AG10803 (cell line): ENCODE measurements at regions not wholly inside any gene's neighbourhood (a gene's known extent, or its start where the extent isn't known, plus 50 kb on each side); places are given as distances from the start of the nearest gene placed in this dataset.

Source experiments
- DNase-seq: peaks from one replicate; pipeline ENCODE4 v3.0.0; 2010; ENCODE audit warnings: low read depth
- H3K4me3 ChIP-seq: 2 replicates; pipeline ENCODE4 v1.5.1; 2011; ENCODE audit warnings: mild to moderate bottlenecking, low read length, control low read depth
- CTCF ChIP-seq: conservative IDR thresholded peaks from 2 replicates; pipeline ENCODE4 v1.5.1; 2011; ENCODE audit warnings: mild to moderate bottlenecking, low read length, control low read depth, inconsistent platforms

- H3K4me3 ChIP-seq, result no peak overlapping the region
- no peak for DNase-seq
- TF ChIP-seq CTCF, result no peak
These were observed 100.1 kb downstream of the MAB21L3 start for GRCh38 chr1:116211294-116211693.

- TF ChIP-seq CTCF, result no peak
- DNase-seq, result no peak
- H3K4me3 ChIP-seq, result no peak overlapping the region
These were observed 107.7 kb downstream of the MAB21L3 start for GRCh38 chr1:116218922-116219321.

- no peak for TF ChIP-seq CTCF
- no peak overlapping the region for H3K4me3 ChIP-seq
- DNase-seq, result no peak
These were observed 108.6 kb downstream of the MAB21L3 start for GRCh38 chr1:116219651-116220434.

- no peak for DNase-seq
- no peak overlapping the region for H3K4me3 ChIP-seq
- no peak for TF ChIP-seq CTCF
These were observed 112.9 kb downstream of the MAB21L3 start for GRCh38 chr1:116224111-116224510.

DNA sequence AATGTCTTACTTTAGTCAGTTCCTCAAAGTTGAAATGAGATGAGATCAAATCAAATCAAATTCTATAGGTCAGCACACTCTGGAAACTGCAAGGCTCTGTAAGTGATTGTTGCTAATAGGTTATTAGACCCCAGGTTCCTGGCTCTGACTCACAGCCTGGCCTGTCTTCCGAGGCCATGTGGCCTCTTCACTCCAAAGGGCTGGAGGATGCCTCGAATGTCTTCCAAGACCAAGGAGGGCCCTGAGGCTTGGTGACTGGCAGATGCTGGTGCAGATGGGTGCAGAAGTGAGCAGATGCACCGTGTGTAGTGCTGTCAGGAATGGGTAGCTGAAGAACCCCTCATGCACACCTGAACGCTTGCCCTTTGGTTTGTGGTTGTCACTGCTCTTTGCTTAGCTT, 113.4 kb downstream of the MAB21L3 start:
- no peak for DNase-seq
- no peak for TF ChIP-seq CTCF
- H3K4me3 ChIP-seq, result no peak overlapping the region

DNA sequence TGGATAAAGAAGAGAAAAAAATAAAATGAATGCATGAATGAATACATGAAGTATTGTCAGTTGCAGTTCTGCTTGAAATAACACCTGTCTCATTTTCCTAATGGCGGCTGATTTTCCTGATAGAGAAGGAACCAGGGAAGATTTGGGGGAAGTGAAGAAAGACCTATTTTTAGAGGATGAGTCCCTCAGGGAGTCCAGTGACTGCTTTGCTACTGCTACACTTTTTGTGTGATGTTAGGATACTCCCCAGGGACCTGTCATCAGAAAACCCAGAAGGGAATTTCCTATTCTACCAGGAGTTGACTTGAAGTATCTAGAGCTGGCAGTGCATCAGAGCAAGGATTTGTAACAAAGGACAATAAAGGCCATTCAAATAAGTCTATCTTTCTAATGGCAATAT, 114.8 kb downstream of the MAB21L3 start:
- H3K4me3 ChIP-seq, result no peak overlapping the region
- TF ChIP-seq CTCF, result no peak
- no peak for DNase-seq

- no peak for TF ChIP-seq CTCF
- no peak overlapping the region for H3K4me3 ChIP-seq
- no peak for DNase-seq
These were observed 117.3 kb downstream of the MAB21L3 start for GRCh38 chr1:116228511-116228910.
